A549 (cell line): ENCODE measurements at regions not wholly inside any gene's neighbourhood (a gene's known extent, or its start where the extent isn't known, plus 50 kb on each side); places are given as distances from the start of the nearest gene placed in this dataset.

Experiments used
- ATAC-seq, 2 experiments: fragments of 200-7000 bp in 1 of 2; fragments of >200 bp in 1 of 2; cut with Nextera tagmentation in 1 of 2; cut with Tn5 transposase in 1 of 2; 3 replicates each; pipeline versions ENCODE4 v1.8.0 to v1.9.1; 2018 to 2020; ENCODE audit warnings: mild to moderate bottlenecking in 1 of 2, moderate library complexity in 1 of 2
- CTCF ChIA-PET: fragments of 300-600 bp; sonication (Branson Sonifier 250); formaldehyde crosslinking; extraction: SDS; loops from one replicate; lab custom pipeline; 2021; ENCODE audit warnings: antibody characterized with exemption, inconsistent platforms; lab: Yijun Ruan, JAX
- POLR2A ChIA-PET: fragments of 350-600 bp; formaldehyde crosslinking; extraction: SDS; loops from one replicate; lab custom pipeline; 2021; ENCODE audit warnings: antibody characterized with exemption, inconsistent platforms; lab: Yijun Ruan, JAX
- DNase-seq, 2 experiments: peaks; one replicate each; pipeline versions ENCODE4 v3.0.0 to v3.0.0-alpha.2; 2011 to 2016; ENCODE audit warnings: low read depth in 1 of 2, low spot score in 1 of 2
- FAIRE-seq: peaks from 2 replicates; lab custom pipeline; 2011; peaks lifted over from hg19 to GRCh38; lab: Jason Lieb, UNC
- H3K27ac ChIP-seq, 2 experiments: fragments of >200 bp; sonication (Bioruptor Twin); formaldehyde crosslinking; 3 replicates each; pipeline ENCODE4 v1.5.1; 2016 to 2017
- H3K4me1 ChIP-seq: fragments of >200 bp; sonication (Bioruptor Twin); formaldehyde crosslinking; 3 replicates; pipeline ENCODE4 v1.6.1; 2016
- H3K4me2 ChIP-seq: fragments of >200 bp; sonication (Bioruptor Twin); formaldehyde crosslinking; 3 replicates; pipeline ENCODE4 v1.6.1; 2016
- H3K4me3 ChIP-seq: fragments of >200 bp; sonication (Bioruptor Twin); formaldehyde crosslinking; 3 replicates; pipeline ENCODE4 v1.5.1; 2016
- H3K9me3 ChIP-seq: fragments of >200 bp; sonication (Bioruptor Twin); formaldehyde crosslinking; 3 replicates; pipeline ENCODE4 v1.6.1; 2016
- ATOH8 ChIP-seq: fragments of 250-450 bp; sonication (Bioruptor Pico); IDR thresholded peaks from 2 replicates; pipeline ENCODE4 v1.5.0; 2020; ENCODE audit warnings: low read depth, mild to moderate bottlenecking, moderate library complexity
- CBX2 ChIP-seq: fragments of 200-600 bp; sonication (generic); IDR thresholded peaks from 2 replicates; pipeline ENCODE4 v1.6.1; 2016; ENCODE audit warnings: low read depth, mild to moderate bottlenecking, borderline replicate concordance
- CEBPB ChIP-seq, 2 experiments: fragments of >200 bp in 1 of 2; sonication (Bioruptor Twin) in 1 of 2; formaldehyde crosslinking in 1 of 2; IDR thresholded peaks; 2 replicates each; pipeline ENCODE4 v1.6.1; 2012 to 2016
- CHD4 ChIP-seq: fragments of 200-600 bp; sonication (generic); IDR thresholded peaks from 2 replicates; pipeline ENCODE4 v1.6.1; 2016; ENCODE audit warnings: antibody characterized with exemption, mild to moderate bottlenecking, borderline replicate concordance
- EHMT2 ChIP-seq: fragments of 200-600 bp; sonication (generic); IDR thresholded peaks from 2 replicates; pipeline ENCODE4 v1.6.1; 2016; ENCODE audit warnings: antibody characterized with exemption, low read depth, mild to moderate bottlenecking, moderate library complexity
- FOSB ChIP-seq: fragments of 250-450 bp; sonication (Bioruptor Pico); IDR thresholded peaks from 2 replicates; pipeline ENCODE4 v1.5.0; 2020; ENCODE audit warnings: mild to moderate bottlenecking, moderate library complexity
- GATA3 ChIP-seq: IDR thresholded peaks from 2 replicates; pipeline ENCODE4 v1.6.1; 2012; ENCODE audit warnings: borderline replicate concordance
- HDAC2 ChIP-seq: fragments of 200-600 bp; sonication (generic); IDR thresholded peaks from 2 replicates; pipeline ENCODE4 v1.6.1; 2016
- HOXB5 ChIP-seq: fragments of 250-450 bp; sonication (Bioruptor Pico); IDR thresholded peaks from 2 replicates; pipeline ENCODE4 v1.5.0; 2020; ENCODE audit warnings: mild to moderate bottlenecking, moderate library complexity
- JUN ChIP-seq, 2 experiments: fragments of >200 bp; sonication (Bioruptor Twin); formaldehyde crosslinking; IDR thresholded peaks; 2 replicates in 1 of 2; 3 replicates in 1 of 2; pipeline ENCODE4 v1.6.1; 2016 to 2017
- MYC ChIP-seq: IDR thresholded peaks from 2 replicates; pipeline ENCODE4 v1.6.1; 2012; ENCODE audit warnings: mild to moderate bottlenecking, inconsistent platforms, low read length, improper control_type of control experiment, borderline replicate concordance
- NPAS2 ChIP-seq: fragments of 250-450 bp; sonication (Bioruptor Pico); IDR thresholded peaks from 2 replicates; pipeline ENCODE4 v1.8.0; 2022; ENCODE audit warnings: mild to moderate bottlenecking, moderate library complexity, borderline replicate concordance
- NR3C1 ChIP-seq: fragments of >200 bp; sonication (Bioruptor Twin); formaldehyde crosslinking; IDR thresholded peaks from 3 replicates; pipeline ENCODE4 v1.6.1; 2017
- POLR2A ChIP-seq: IDR thresholded peaks from 2 replicates; pipeline ENCODE4 v1.6.1; 2012; ENCODE audit warnings: mild to moderate bottlenecking, low read length
- RCOR1 ChIP-seq: fragments of 150-350 bp; IDR thresholded peaks from 2 replicates; pipeline ENCODE4 v1.6.1; 2014; ENCODE audit warnings: antibody characterized with exemption, low read length, low read depth
- RFX5 ChIP-seq: fragments of 450-650 bp; IDR thresholded peaks from 2 replicates; pipeline ENCODE4 v1.7.1; 2014; ENCODE audit warnings: antibody characterized with exemption, mild to moderate bottlenecking, moderate library complexity
- RNF2 ChIP-seq: fragments of 200-600 bp; sonication (generic); IDR thresholded peaks from 2 replicates; pipeline ENCODE4 v1.6.1; 2016; ENCODE audit warnings: low read depth, mild to moderate bottlenecking, antibody characterized with exemption, moderate library complexity, borderline replicate concordance
- SMC3 ChIP-seq: fragments of >200 bp; sonication (Bioruptor Twin); formaldehyde crosslinking; IDR thresholded peaks from 3 replicates; pipeline ENCODE4 v1.6.1; 2018; ENCODE audit warnings: inconsistent platforms
- ZFP36 ChIP-seq: fragments of 450-650 bp; IDR thresholded peaks from 2 replicates; pipeline ENCODE4 v1.6.1; 2014; ENCODE audit warnings: borderline replicate concordance; ENCODE audit not compliant: partially characterized antibody
- WGBS: methylation state at CpG from one replicate; pipeline ENCODE4 v1.1.6; 2017; ENCODE audit errors: missing lambda C conversion rate; 5-methylcytosine and 5-hydroxymethylcytosine counted together
- TF ChIP-seq, protein P1 (sequence below): fragments of 250-450 bp; sonication (Bioruptor Pico); IDR thresholded peaks from 2 replicates; pipeline ENCODE4 v1.5.0; 2021; ENCODE audit warnings: mild to moderate bottlenecking, moderate library complexity, borderline replicate concordance
- TF ChIP-seq, protein P2 (sequence below): fragments of >200 bp; sonication (Bioruptor Twin); formaldehyde crosslinking; IDR thresholded peaks from 2 replicates; pipeline ENCODE4 v1.6.1; 2016
- TF ChIP-seq, protein P3 (sequence below): fragments of 150-350 bp; IDR thresholded peaks from 2 replicates; pipeline ENCODE4 v1.6.1; 2014; ENCODE audit warnings: low read depth, mild to moderate bottlenecking, low read length
- TF ChIP-seq, protein P4 (sequence below): fragments of >200 bp; sonication (Bioruptor Twin); formaldehyde crosslinking; IDR thresholded peaks from 3 replicates; pipeline ENCODE4 v1.5.1; 2016
- TF ChIP-seq, protein P5 (sequence below): IDR thresholded peaks from 2 replicates; pipeline ENCODE4 v1.6.1; 2012

DNA sequence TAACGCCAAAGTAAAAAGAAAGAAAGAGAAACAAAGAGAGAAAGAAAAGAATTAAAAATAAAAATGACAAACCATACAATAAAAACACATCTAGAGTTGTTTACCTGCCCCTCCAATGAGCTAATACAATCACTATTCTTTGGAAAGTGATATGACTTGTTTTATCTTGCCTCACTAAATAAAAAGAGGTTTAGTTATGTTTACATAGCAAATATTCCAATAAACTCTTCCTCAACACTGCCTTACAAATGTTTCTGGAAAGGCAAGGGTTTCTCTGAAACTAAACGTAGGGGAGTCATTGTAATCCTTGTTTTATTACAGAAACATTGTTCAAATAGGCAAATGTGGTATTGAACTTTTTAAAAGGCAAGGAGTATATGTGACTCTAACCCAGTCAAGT, 396.2 kb downstream of the EPM2A start:
- Histone ChIP-seq H3K4me2 (no peak overlapping the region), H3K4me3 (no peak overlapping the region), H3K27ac (no peak overlapping the region), H3K4me1 (no peaks in the 10 kb centered on the region), H3K9me3 (no peaks in the 10 kb centered on the region)
- no peak for FAIRE-seq
- ChIA-PET CTCF (no interaction called here), POLR2A (no interaction called here)
- 2% methylated on average over 2 of the region's 2 CpGs for WGBS
- TF ChIP-seq RNF2 (no peak), NPAS2 (no peak)
- TF ChIP-seq, protein P1, sequence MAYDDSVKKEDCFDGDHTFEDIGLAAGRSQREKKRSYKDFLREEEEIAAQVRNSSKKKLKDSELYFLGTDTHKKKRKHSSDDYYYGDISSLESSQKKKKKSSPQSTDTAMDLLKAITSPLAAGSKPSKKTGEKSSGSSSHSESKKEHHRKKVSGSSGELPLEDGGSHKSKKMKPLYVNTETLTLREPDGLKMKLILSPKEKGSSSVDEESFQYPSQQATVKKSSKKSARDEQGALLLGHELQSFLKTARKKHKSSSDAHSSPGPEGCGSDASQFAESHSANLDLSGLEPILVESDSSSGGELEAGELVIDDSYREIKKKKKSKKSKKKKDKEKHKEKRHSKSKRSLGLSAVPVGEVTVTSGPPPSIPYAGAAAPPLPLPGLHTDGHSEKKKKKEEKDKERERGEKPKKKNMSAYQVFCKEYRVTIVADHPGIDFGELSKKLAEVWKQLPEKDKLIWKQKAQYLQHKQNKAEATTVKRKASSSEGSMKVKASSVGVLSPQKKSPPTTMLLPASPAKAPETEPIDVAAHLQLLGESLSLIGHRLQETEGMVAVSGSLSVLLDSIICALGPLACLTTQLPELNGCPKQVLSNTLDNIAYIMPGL (CRISPR knock-in tag): no peak
- no peak for ATAC-seq
- no peak for DNase-seq

DNA sequence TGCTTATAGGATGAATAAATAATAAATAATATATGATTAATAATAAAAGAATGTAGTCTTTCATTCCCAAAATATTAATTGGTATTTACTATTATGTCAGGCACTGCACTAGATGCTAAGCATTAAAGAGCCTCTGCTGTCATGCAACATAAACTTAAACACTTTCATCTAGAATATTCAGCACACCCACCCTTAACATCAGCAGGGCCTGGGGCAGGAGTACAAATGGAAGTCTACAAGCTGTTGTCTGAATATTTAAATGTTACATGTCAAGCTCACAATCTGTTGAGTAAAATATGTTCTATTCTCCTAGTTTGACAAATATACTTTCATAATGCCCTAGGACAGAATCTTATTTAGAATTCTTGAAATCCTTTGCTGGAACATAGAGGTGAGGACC, 395.1 kb downstream of the EPM2A start:
- Histone ChIP-seq H3K4me2 (no peak overlapping the region), H3K9me3 (no peaks in the 10 kb centered on the region), H3K4me3 (no peak overlapping the region), H3K27ac (no peak overlapping the region), H3K4me1 (no peaks in the 10 kb centered on the region)
- ChIA-PET CTCF (no interaction called here), POLR2A (interaction anchor here (0.6 kb wide), 1 partner anchor 315 kb away, joined by 8 read pairs; no protein-coding TSS in a partner anchor)
- TF ChIP-seq JUN (IDR thresholded peaks at IDR 0.05): no peak
- no peak for TF ChIP-seq FOSB (CRISPR knock-in tag)
- no peak for TF ChIP-seq CBX2
- no peak for TF ChIP-seq NR3C1
- no peak for TF ChIP-seq GATA3
- TF ChIP-seq, protein P1 (CRISPR knock-in tag): no peak
- no peak for TF ChIP-seq RNF2
- TF ChIP-seq, protein P2, sequence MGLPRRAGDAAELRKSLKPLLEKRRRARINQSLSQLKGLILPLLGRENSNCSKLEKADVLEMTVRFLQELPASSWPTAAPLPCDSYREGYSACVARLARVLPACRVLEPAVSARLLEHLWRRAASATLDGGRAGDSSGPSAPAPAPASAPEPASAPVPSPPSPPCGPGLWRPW: no peak
- TF ChIP-seq HOXB5 (CRISPR knock-in tag): no peak
- TF ChIP-seq POLR2A: no peak
- no peak for TF ChIP-seq NPAS2
- no peak for ATAC-seq
- no peak for FAIRE-seq
- DNase-seq: no peak

- no peak for ATAC-seq
- H3K4me1 ChIP-seq: no peaks in the 10 kb centered on the region
- no peak for TF ChIP-seq FOSB (CRISPR knock-in tag)
- TF ChIP-seq RCOR1: no peak
- no peak for TF ChIP-seq ZFP36
- TF ChIP-seq HDAC2: no peak
- TF ChIP-seq RFX5: no peak
- TF ChIP-seq EHMT2: no peak
- no peak for TF ChIP-seq SMC3
- TF ChIP-seq CEBPB (IDR thresholded peaks at IDR 0.05): no peak
- TF ChIP-seq, protein P3, sequence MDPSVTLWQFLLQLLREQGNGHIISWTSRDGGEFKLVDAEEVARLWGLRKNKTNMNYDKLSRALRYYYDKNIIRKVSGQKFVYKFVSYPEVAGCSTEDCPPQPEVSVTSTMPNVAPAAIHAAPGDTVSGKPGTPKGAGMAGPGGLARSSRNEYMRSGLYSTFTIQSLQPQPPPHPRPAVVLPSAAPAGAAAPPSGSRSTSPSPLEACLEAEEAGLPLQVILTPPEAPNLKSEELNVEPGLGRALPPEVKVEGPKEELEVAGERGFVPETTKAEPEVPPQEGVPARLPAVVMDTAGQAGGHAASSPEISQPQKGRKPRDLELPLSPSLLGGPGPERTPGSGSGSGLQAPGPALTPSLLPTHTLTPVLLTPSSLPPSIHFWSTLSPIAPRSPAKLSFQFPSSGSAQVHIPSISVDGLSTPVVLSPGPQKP: no peak
- TF ChIP-seq, protein P4, sequence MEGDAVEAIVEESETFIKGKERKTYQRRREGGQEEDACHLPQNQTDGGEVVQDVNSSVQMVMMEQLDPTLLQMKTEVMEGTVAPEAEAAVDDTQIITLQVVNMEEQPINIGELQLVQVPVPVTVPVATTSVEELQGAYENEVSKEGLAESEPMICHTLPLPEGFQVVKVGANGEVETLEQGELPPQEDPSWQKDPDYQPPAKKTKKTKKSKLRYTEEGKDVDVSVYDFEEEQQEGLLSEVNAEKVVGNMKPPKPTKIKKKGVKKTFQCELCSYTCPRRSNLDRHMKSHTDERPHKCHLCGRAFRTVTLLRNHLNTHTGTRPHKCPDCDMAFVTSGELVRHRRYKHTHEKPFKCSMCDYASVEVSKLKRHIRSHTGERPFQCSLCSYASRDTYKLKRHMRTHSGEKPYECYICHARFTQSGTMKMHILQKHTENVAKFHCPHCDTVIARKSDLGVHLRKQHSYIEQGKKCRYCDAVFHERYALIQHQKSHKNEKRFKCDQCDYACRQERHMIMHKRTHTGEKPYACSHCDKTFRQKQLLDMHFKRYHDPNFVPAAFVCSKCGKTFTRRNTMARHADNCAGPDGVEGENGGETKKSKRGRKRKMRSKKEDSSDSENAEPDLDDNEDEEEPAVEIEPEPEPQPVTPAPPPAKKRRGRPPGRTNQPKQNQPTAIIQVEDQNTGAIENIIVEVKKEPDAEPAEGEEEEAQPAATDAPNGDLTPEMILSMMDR: no peak
- no peak for TF ChIP-seq GATA3
- TF ChIP-seq, protein P5, sequence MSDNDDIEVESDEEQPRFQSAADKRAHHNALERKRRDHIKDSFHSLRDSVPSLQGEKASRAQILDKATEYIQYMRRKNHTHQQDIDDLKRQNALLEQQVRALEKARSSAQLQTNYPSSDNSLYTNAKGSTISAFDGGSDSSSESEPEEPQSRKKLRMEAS: no peak
- no peak for TF ChIP-seq ATOH8 (CRISPR knock-in tag)
- no peak for TF ChIP-seq MYC
- TF ChIP-seq CHD4: no peak
- no peak for TF ChIP-seq RNF2
- H3K4me3 ChIP-seq: no peak overlapping the region
- DNase-seq: no peak
- no peak overlapping the region for H3K4me2 ChIP-seq
- ChIA-PET POLR2A (no interaction called here), CTCF (no interaction called here)
- no peak for FAIRE-seq
- no peak overlapping the region for H3K27ac ChIP-seq
- H3K9me3 ChIP-seq: no peaks in the 10 kb centered on the region
Observed at GRCh38 chr6:145345094-145345493, 390.2 kb downstream of the EPM2A start.
